ENCODE measurements at regions not wholly inside any gene's neighbourhood (a gene's known extent, or its start where the extent isn't known, plus 50 kb on each side); places are given as distances from the start of the nearest gene placed in this dataset.

GRCh38 chr7:81503336-81503735 is 266.5 kb downstream of the HGF start:
- no peaks in the 10 kb centered on the region for H3K9me3 ChIP-seq (ENCODE audit: low read depth, low read length)
- no peak overlapping the region for H3K4me3 ChIP-seq (ENCODE audit: insufficient read depth, low read length)
- no peaks in the 10 kb centered on the region for H4K20me1 ChIP-seq (ENCODE audit: insufficient read depth, low read length)
- H3K27ac ChIP-seq (ENCODE audit: low read depth, low read length): no peak overlapping the region
- TF ChIP-seq, protein P1, sequence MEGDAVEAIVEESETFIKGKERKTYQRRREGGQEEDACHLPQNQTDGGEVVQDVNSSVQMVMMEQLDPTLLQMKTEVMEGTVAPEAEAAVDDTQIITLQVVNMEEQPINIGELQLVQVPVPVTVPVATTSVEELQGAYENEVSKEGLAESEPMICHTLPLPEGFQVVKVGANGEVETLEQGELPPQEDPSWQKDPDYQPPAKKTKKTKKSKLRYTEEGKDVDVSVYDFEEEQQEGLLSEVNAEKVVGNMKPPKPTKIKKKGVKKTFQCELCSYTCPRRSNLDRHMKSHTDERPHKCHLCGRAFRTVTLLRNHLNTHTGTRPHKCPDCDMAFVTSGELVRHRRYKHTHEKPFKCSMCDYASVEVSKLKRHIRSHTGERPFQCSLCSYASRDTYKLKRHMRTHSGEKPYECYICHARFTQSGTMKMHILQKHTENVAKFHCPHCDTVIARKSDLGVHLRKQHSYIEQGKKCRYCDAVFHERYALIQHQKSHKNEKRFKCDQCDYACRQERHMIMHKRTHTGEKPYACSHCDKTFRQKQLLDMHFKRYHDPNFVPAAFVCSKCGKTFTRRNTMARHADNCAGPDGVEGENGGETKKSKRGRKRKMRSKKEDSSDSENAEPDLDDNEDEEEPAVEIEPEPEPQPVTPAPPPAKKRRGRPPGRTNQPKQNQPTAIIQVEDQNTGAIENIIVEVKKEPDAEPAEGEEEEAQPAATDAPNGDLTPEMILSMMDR (IDR thresholded peaks at IDR 0.05; ENCODE audit: extremely low read depth, low read depth, low read length): no peak
- no peak for DNase-seq (ENCODE audit: insufficient read length, low spot score, missing footprints)
- peaks cover 21% of the 10 kb centered on the region for H3K4me1 ChIP-seq (ENCODE audit: insufficient read depth, low read length)
- H3K27me3 ChIP-seq (ENCODE audit: insufficient read depth, low read length): no peaks in the 10 kb centered on the region
- no peaks in the 10 kb centered on the region for H3K79me2 ChIP-seq (ENCODE audit: insufficient read depth, low read length)
- no peak overlapping the region for H2AFZ ChIP-seq (ENCODE audit: low read length)
- H3K36me3 ChIP-seq (ENCODE audit: insufficient read depth, low read length): no peaks in the 10 kb centered on the region
- H3K4me2 ChIP-seq (ENCODE audit: insufficient read depth, low read length): no peak overlapping the region

GRCh38 chr7:81501220-81501619 is 268.6 kb downstream of the HGF start:
- TF ChIP-seq, protein P1 (IDR thresholded peaks at IDR 0.05; ENCODE audit: extremely low read depth, low read depth, low read length): peak; percentile 56

DNA sequence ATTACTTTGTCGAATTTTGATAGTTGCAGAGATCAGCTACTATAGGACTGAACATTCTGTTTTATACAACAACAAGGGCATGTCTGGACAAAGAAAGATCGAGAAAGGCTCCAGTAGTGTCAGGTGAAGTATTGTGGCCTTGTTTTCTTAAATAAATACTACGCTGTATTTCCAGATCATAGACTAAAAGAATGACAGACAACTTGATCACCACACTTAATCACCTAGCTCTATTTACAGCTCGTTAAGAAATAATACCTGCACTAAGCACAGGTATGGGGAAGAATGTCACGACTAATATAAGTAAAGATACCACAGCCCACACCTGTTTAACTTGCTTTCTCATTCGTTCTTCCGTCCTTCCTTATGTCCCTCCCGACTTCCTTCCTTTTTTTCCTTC is 269.2 kb downstream of the HGF start:
- no peak overlapping the region for H3K4me2 ChIP-seq (ENCODE audit: insufficient read depth, low read length)
- H4K20me1 ChIP-seq (ENCODE audit: insufficient read depth, low read length): no peaks in the 10 kb centered on the region
- no peaks in the 10 kb centered on the region for H3K36me3 ChIP-seq (ENCODE audit: insufficient read depth, low read length)
- H3K27ac ChIP-seq (ENCODE audit: low read depth, low read length): no peak overlapping the region
- H3K4me1 ChIP-seq (ENCODE audit: insufficient read depth, low read length): peaks cover 11% of the 10 kb centered on the region
- no peak overlapping the region for H2AFZ ChIP-seq (ENCODE audit: low read length)
- H3K79me2 ChIP-seq (ENCODE audit: insufficient read depth, low read length): no peaks in the 10 kb centered on the region
- H3K4me3 ChIP-seq (ENCODE audit: insufficient read depth, low read length): no peak overlapping the region
- H3K9me3 ChIP-seq (ENCODE audit: low read depth, low read length): no peaks in the 10 kb centered on the region
- no peaks in the 10 kb centered on the region for H3K27me3 ChIP-seq (ENCODE audit: insufficient read depth, low read length)
- TF ChIP-seq, protein P1 (IDR thresholded peaks at IDR 0.05; ENCODE audit: extremely low read depth, low read depth, low read length): no peak
- no peak for DNase-seq (ENCODE audit: insufficient read length, low spot score, missing footprints)

More at GRCh38 chr7:81501220-81501619, 268.6 kb downstream of the HGF start:
- Histone ChIP-seq H3K9me3 (ENCODE audit: low read depth, low read length) (no peaks in the 10 kb centered on the region), H3K79me2 (ENCODE audit: insufficient read depth, low read length) (no peaks in the 10 kb centered on the region), H2AFZ (ENCODE audit: low read length) (no peak overlapping the region), H3K27ac (ENCODE audit: low read depth, low read length) (peak overlapping the region; percentile 1), H3K4me1 (ENCODE audit: insufficient read depth, low read length) (peaks cover 11% of the 10 kb centered on the region), H3K4me2 (ENCODE audit: insufficient read depth, low read length) (peak overlapping the region; percentile 23), H4K20me1 (ENCODE audit: insufficient read depth, low read length) (no peaks in the 10 kb centered on the region), H3K36me3 (ENCODE audit: insufficient read depth, low read length) (no peaks in the 10 kb centered on the region), H3K4me3 (ENCODE audit: insufficient read depth, low read length) (no peak overlapping the region), H3K27me3 (ENCODE audit: insufficient read depth, low read length) (no peaks in the 10 kb centered on the region)
- DNase-seq (ENCODE audit: insufficient read length, low spot score, missing footprints): no peak

DNA sequence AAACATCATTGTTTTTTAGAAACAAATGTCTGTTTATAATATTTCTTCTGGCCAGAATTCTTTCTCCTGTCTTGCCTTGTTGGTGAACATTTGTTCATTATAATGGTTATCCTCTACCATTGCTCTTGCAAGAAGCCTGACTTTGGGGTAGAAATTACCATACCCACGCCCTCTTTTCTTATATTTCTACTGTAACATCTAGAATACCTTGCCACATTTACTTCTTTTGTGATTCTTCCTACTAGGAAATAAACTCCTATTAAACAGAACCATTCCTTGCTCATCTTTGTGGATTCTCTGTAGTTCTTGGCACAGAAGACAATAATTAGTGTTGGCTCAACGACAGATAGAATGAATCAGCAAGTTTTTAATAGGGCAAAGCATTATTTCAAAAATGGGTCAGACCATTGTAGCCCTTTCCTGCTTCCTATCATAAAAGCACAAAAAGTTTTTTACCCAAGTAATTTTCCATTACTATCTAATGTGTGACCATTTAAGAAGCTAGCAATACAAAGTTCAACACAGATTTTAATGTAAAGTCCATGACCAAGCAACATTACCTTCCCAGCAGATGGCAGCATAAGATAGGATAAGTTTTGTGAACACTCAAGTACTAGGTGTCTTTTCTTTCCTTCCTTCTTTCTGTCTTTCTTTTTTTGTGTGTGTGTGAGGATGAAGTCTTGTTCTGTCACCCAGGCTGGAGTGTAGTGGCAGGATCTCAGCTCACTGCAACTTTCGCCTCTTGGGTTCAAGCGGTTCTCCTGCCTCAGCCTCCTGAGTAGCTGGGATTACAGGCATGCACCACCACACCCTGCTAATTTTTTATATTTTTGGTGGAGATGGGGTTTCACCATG is 270.4 kb downstream of the HGF start:
- DNase-seq (ENCODE audit: insufficient read length, low spot score, missing footprints): peak; percentile 72
- Histone ChIP-seq H3K36me3 (ENCODE audit: insufficient read depth, low read length) (no peaks in the 10 kb centered on the region), H3K27me3 (ENCODE audit: insufficient read depth, low read length) (no peaks in the 10 kb centered on the region), H3K79me2 (ENCODE audit: insufficient read depth, low read length) (no peaks in the 10 kb centered on the region), H3K4me1 (ENCODE audit: insufficient read depth, low read length) (peaks cover 11% of the 10 kb centered on the region), H4K20me1 (ENCODE audit: insufficient read depth, low read length) (no peaks in the 10 kb centered on the region), H3K4me3 (ENCODE audit: insufficient read depth, low read length) (no peak overlapping the region), H3K4me2 (ENCODE audit: insufficient read depth, low read length) (peak overlapping the region; percentile 32), H2AFZ (ENCODE audit: low read length) (no peak overlapping the region), H3K27ac (ENCODE audit: low read depth, low read length) (peak overlapping the region; percentile 28), H3K9me3 (ENCODE audit: low read depth, low read length) (no peaks in the 10 kb centered on the region)
- TF ChIP-seq, protein P1 (IDR thresholded peaks at IDR 0.05; ENCODE audit: extremely low read depth, low read depth, low read length): peak; percentile 63
